IMR-90 (cell line): ENCODE measurements at regions not wholly inside any gene's neighbourhood (a gene's known extent, or its start where the extent isn't known, plus 50 kb on each side); places are given as distances from the start of the nearest gene placed in this dataset.
A peak's percentile ranks its signal among the peaks of the same experiment; 100 is the strongest.

Experiments used
- ATAC-seq: fragments of 200-7000 bp; cut with Tn5 transposase; 2 replicates; pipeline ENCODE4 v1.9.1; 2020; ENCODE audit warnings: low read depth, mild to moderate bottlenecking, moderate library complexity
- BruUV-seq: library from RNA; stranded (reverse); fragments of 400-500 nt; replicated peaks from 2 replicates; lab custom pipeline; 2021; lab: Mats Ljungman, UMichigan
- CTCF ChIA-PET: fragments of 300-600 bp; formaldehyde crosslinking; extraction: SDS; loops from one replicate; lab custom pipeline; 2021; ENCODE audit warnings: antibody characterized with exemption; lab: Yijun Ruan, JAX
- POLR2A ChIA-PET: fragments of 300-600 bp; sonication (Branson Sonifier 250); formaldehyde crosslinking; loops from one replicate; lab custom pipeline; 2022; ENCODE audit warnings: antibody characterized with exemption; ENCODE audit not compliant: unreplicated experiment; lab: Charles Lee
- DNase-seq: peaks from one replicate; pipeline ENCODE4 v3.0.0; 2013
- H2AFZ ChIP-seq: replicated peaks from 2 replicates; pipeline ENCODE3; 2013; ENCODE audit warnings: low read length, mild to moderate bottlenecking; ENCODE audit not compliant: poor library complexity
- H2AK5ac ChIP-seq: 2 replicates; pipeline ENCODE4 v1.6.1; 2013; ENCODE audit warnings: low read depth, low read length, inconsistent platforms
- H2AK9ac ChIP-seq: replicated peaks from 2 replicates; pipeline ENCODE3; 2013; ENCODE audit warnings: mild to moderate bottlenecking, low read depth, low read length, moderate library complexity; ENCODE audit not compliant: poor library complexity
- H2BK120ac ChIP-seq: 2 replicates; pipeline ENCODE4 v1.6.1; 2013; ENCODE audit warnings: low read depth, low read length, inconsistent platforms
- H2BK15ac ChIP-seq: 3 replicates; pipeline ENCODE4 v1.6.1; 2013; ENCODE audit warnings: low read depth, low read length, inconsistent platforms
- H2BK20ac ChIP-seq: 2 replicates; pipeline ENCODE4 v1.6.1; 2013; ENCODE audit warnings: low read depth, mild to moderate bottlenecking, inconsistent platforms, low read length, moderate library complexity
- H2BK5ac ChIP-seq: 2 replicates; pipeline ENCODE4 v1.6.1; 2013; ENCODE audit warnings: mild to moderate bottlenecking, low read depth, low read length, inconsistent platforms; ENCODE audit not compliant: poor library complexity, severe bottlenecking
- H3K14ac ChIP-seq: replicated peaks from 2 replicates; pipeline ENCODE4 v1.6.1; 2013; ENCODE audit warnings: low read depth, low read length, inconsistent platforms
- H3K18ac ChIP-seq: 2 replicates; pipeline ENCODE4 v1.6.1; 2013; ENCODE audit warnings: low read depth, low read length, control low read depth
- H3K23ac ChIP-seq: 2 replicates; pipeline ENCODE4 v1.6.1; 2013; ENCODE audit warnings: low read depth, low read length, inconsistent platforms
- H3K27ac ChIP-seq: 2 replicates; pipeline ENCODE4 v1.5.1; 2013; ENCODE audit warnings: mild to moderate bottlenecking, control low read depth, low read length; ENCODE audit not compliant: insufficient read depth
- H3K27me3 ChIP-seq: 2 replicates; pipeline ENCODE4 v1.6.1; 2013; ENCODE audit warnings: low read length; ENCODE audit not compliant: control insufficient read depth, insufficient read depth
- H3K36me3 ChIP-seq: 2 replicates; pipeline ENCODE4 v1.6.1; 2013; ENCODE audit warnings: low read length, mixed read lengths; ENCODE audit not compliant: control insufficient read depth, insufficient read depth
- H3K4ac ChIP-seq: 2 replicates; pipeline ENCODE4 v1.6.1; 2013; ENCODE audit warnings: low read depth, low read length, inconsistent platforms
- H3K4me1 ChIP-seq: 2 replicates; pipeline ENCODE4 v1.6.1; 2013; ENCODE audit warnings: low read length, mixed read lengths; ENCODE audit not compliant: control insufficient read depth, insufficient read depth
- H3K4me2 ChIP-seq: 2 replicates; pipeline ENCODE4 v1.6.1; 2013; ENCODE audit warnings: low read depth, mild to moderate bottlenecking, control low read depth, low read length, moderate library complexity
- H3K4me3 ChIP-seq: 2 replicates; pipeline ENCODE4 v1.5.1; 2013; ENCODE audit warnings: low read depth, mild to moderate bottlenecking, control low read depth, low read length, moderate library complexity; ENCODE audit not compliant: insufficient read depth
- H3K56ac ChIP-seq: 2 replicates; pipeline ENCODE4 v1.6.1; 2013; ENCODE audit warnings: low read length, inconsistent platforms; ENCODE audit not compliant: insufficient read depth; ENCODE audit errors: extremely low read depth
- H3K79me1 ChIP-seq, 2 experiments: 2 replicates each; pipeline ENCODE4 v1.6.1; 2013; ENCODE audit warnings: low read length in 2 of 2, inconsistent platforms in 1 of 2, low read depth in 1 of 2
- H3K9ac ChIP-seq: 2 replicates; pipeline ENCODE4 v1.6.1; 2013; ENCODE audit warnings: low read depth, low read length, control low read depth
- H3K9me1 ChIP-seq: 2 replicates; pipeline ENCODE4 v1.6.1; 2013; ENCODE audit warnings: low read length, inconsistent platforms; ENCODE audit not compliant: insufficient read depth
- H3K9me3 ChIP-seq: 2 replicates; pipeline ENCODE4 v1.6.1; 2013; ENCODE audit warnings: low read length; ENCODE audit not compliant: control insufficient read depth, insufficient read depth
- H4K20me1 ChIP-seq: 2 replicates; pipeline ENCODE4 v1.6.1; 2013; ENCODE audit warnings: low read length, inconsistent platforms; ENCODE audit not compliant: insufficient read depth
- H4K5ac ChIP-seq: 2 replicates; pipeline ENCODE4 v1.6.1; 2013; ENCODE audit warnings: mild to moderate bottlenecking, low read depth, low read length, control low read depth
- H4K8ac ChIP-seq, 2 experiments: 2 replicates each; pipeline ENCODE4 v1.6.1; 2013; ENCODE audit warnings: low read depth in 2 of 2, low read length in 2 of 2, control low read depth in 1 of 2, inconsistent platforms in 1 of 2
- H4K91ac ChIP-seq: 2 replicates; pipeline ENCODE4 v1.6.1; 2013; ENCODE audit warnings: low read depth, low read length, inconsistent platforms; ENCODE audit not compliant: insufficient read depth
- MAFK ChIP-seq: IDR thresholded peaks from 2 replicates; pipeline ENCODE4 v1.6.1; 2012; ENCODE audit warnings: low read depth, low read length, improper control_type of control experiment
- WGBS, 2 experiments: methylation state at CpG; one replicate each; pipeline versions ENCODE4 v1.1.5 to v1.1.7; 2013; ENCODE audit warnings: missing lambda C conversion rate in 2 of 2; ENCODE audit not compliant: insufficient read length in 1 of 2; ENCODE audit errors: extremely low coverage in 2 of 2; 5-methylcytosine and 5-hydroxymethylcytosine counted together
- dilution Hi-C: fragments of 300-500 bp; cut with HindIII; formaldehyde crosslinking; loops from one replicate; pipeline ENCODE4 v1.14.3; 2018; ENCODE audit warnings: low sequenced_read_pairs; ENCODE audit not compliant: unreplicated experiment
- in situ Hi-C: fragments of 300-500 bp; cut with MboI; formaldehyde crosslinking; loops from 3 replicates; pipeline ENCODE4 v1.14.3; 2019; ENCODE audit warnings: low sequenced_read_pairs, inconsistent platforms, mixed read lengths
- intact Hi-C: fragments of 100-400 bp; cut with micrococcal nuclease; formaldehyde crosslinking; loops from 2 replicates; pipeline ENCODE4 v1.10.0; 2022
- TF ChIP-seq, protein P1 (sequence below): fragments of 150-350 bp; IDR thresholded peaks from 2 replicates; pipeline ENCODE4 v1.6.1; 2017; ENCODE audit warnings: mild to moderate bottlenecking, antibody characterized with exemption, low read length, low read depth

DNA sequence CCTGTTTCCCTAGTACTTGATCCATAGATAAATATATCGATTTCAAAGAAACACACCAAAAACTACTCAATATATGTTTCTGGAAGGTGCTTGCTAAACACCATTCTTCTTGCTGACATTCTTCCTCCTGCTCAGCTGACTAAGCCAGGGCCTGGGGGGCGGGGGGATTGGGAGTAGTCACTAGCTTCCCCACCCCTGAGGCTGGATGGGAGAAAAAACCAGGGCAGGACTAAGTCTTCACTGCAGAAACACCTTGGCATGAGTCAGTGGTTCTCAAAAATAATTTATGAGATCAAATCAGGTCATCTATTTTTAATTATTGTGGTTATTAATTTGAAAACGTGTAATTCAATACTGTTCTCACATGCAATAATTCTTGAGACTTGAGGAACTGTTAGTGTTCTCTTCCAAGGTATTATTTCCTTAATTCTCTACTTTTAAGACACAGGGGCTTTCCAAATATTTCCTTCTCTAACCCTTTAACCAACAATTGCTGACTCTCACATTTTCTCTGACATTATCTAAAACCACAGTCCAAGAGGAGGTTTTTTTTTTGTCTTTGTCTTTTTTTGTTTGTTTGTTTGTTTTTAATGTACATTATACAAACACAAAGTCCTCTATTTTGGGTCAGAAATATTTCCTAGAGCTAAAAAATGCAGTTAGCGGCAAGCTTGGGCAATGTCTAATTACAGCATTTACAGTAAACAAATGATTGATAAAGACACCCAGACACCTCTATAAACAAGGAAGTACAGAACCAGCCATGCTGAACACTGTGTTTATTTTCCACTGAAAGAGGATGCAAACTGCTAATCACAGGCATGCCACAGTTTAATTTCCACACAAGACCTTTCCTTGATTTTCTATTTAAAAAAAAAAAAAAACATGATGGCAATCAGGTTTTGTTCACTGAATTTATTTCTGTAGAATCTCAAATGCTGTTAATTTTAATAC lies 120.3 kb upstream of the USP9X start:
- intact Hi-C loops = no loop called here
- no CpG with 5 or more reads among the region's 4 CpGs for WGBS, 2 experiments
- TF ChIP-seq, protein P1, sequence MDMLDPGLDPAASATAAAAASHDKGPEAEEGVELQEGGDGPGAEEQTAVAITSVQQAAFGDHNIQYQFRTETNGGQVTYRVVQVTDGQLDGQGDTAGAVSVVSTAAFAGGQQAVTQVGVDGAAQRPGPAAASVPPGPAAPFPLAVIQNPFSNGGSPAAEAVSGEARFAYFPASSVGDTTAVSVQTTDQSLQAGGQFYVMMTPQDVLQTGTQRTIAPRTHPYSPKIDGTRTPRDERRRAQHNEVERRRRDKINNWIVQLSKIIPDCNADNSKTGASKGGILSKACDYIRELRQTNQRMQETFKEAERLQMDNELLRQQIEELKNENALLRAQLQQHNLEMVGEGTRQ = no peak
- TF ChIP-seq MAFK = peak; percentile 50
- no peak overlapping the region for H3K14ac ChIP-seq
- no peaks in the 10 kb centered on the region for H3K79me1 ChIP-seq
- H4K91ac ChIP-seq = no peak overlapping the region
- H3K56ac ChIP-seq = no peak overlapping the region
- H3K27me3 ChIP-seq = peaks cover under 1% of the 10 kb centered on the region; the same call in 1 of the 2 replicates
- DNase-seq (no peak), ATAC-seq (no peak)
- no peak overlapping the region for H4K8ac ChIP-seq
- H3K4me2 ChIP-seq = no peak overlapping the region
- H3K9me1 ChIP-seq = no peaks in the 10 kb centered on the region
- H3K9ac ChIP-seq = no peak overlapping the region
- H3K23ac ChIP-seq = no peak overlapping the region
- no peak overlapping the region for H4K5ac ChIP-seq
- H3K4ac ChIP-seq = no peak overlapping the region
- H2BK20ac ChIP-seq = no peak overlapping the region
- H3K4me1 ChIP-seq = no peaks in the 10 kb centered on the region; the same call in 1 of the 2 replicates
- H3K9me3 ChIP-seq = peaks cover 1% of the 10 kb centered on the region; the same call in 1 of the 2 replicates
- H2AK9ac ChIP-seq = no peak overlapping the region
- no peak overlapping the region for H2BK15ac ChIP-seq
- no peak overlapping the region for H2BK120ac ChIP-seq
- in situ Hi-C loops = no loop called here
- H2BK5ac ChIP-seq = no peak overlapping the region
- H2AFZ ChIP-seq = no peak overlapping the region
- H2AK5ac ChIP-seq = no peak overlapping the region
- no peaks in the 10 kb centered on the region for H4K20me1 ChIP-seq
- BruUV-seq = no TSS peak
- ChIA-PET CTCF (no interaction called here), POLR2A (no interaction called here)
- no peaks in the 10 kb centered on the region for H3K36me3 ChIP-seq
- no peak overlapping the region for H3K18ac ChIP-seq
- no peak overlapping the region for H3K4me3 ChIP-seq
- H3K27ac ChIP-seq = no peak overlapping the region
- dilution Hi-C loops = no loop called here
